GM12874 (cell line): ENCODE measurements at regions not wholly inside any gene's neighbourhood (a gene's known extent, or its start where the extent isn't known, plus 50 kb on each side); places are given as distances from the start of the nearest gene placed in this dataset.

ENCODE experiments used
- CTCF ChIP-seq: IDR thresholded peaks from 2 replicates; pipeline ENCODE4 v1.5.1; 2011; ENCODE audit warnings: low read depth, mild to moderate bottlenecking, control low read depth, low read length, moderate library complexity; ENCODE audit not compliant: insufficient read depth

DNA sequence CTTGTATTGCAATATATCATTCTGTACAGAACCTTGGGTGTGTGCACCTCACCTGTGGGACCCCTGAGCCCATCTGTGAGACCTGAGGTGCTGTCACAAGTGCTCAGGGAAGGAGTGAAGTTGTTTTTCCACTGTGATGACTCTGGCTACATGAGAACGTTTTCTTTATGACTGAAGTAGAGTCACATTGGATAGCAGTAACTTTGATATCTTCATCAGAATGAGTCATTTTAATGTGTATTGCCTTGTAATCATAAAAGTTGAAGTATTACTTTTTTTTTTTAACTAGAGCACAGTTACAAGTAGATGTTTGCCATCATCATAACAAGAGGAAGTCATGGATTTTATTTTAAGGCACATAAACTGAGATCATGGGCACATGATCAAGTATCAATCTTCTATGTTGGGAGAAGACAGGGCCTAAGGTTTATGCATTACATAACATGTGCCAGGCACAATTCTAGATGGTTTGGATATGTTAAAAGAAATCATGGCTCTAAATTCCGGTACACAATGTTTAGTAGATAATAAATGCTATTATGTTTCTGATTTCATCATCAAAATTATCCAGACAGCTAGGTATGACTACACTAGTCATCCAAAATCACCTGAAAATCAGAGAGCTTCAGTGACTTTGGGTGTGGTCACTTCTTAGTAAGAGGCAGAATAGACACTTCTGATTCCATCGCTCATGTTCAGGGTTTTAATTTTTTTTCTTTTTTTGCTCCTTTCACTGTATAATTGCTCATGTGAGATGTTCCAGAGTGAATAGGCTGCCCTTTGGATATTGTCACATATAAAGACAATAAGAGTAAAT lies 82.7 kb upstream of the KLF6 start:
- TF ChIP-seq CTCF: no peak

DNA sequence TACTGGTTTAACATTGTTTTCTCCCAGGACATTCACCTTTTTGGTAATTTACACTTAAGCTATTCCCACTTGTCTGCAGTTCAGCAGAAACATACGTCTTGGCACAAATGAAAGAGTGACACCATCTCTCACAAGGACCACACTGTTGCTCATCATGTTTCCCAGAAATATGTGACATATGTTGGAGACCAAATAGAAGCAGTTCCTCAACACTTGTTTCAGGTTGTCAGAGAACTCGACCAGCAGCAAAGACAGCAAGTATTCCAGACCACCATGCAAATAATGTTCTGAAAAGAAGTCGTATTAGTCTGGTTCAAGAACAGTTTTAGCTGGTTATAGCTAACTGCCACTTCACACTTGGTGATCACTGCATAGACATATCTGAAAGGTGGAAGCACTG lies 81.3 kb upstream of the KLF6 start:
- no peak for TF ChIP-seq CTCF

DNA sequence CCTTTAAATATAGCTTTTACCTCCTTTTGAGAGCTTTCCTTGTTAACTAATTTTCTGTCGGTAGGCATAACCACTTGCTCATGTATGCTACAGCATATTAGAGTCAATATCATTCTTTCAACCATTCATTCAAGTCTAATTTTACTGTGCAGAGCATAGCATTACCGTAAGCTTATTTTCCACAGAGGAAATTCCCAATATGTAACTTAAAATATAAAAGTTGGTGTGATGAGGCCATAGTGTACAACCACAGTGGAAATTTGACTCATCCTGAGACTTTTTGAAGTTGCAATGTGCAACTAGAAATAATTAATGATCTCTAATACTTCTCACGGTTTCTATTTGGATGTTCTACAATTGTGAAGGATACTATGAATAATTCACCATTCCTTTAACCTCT lies 80.6 kb upstream of the KLF6 start:
- TF ChIP-seq CTCF: no peak

DNA sequence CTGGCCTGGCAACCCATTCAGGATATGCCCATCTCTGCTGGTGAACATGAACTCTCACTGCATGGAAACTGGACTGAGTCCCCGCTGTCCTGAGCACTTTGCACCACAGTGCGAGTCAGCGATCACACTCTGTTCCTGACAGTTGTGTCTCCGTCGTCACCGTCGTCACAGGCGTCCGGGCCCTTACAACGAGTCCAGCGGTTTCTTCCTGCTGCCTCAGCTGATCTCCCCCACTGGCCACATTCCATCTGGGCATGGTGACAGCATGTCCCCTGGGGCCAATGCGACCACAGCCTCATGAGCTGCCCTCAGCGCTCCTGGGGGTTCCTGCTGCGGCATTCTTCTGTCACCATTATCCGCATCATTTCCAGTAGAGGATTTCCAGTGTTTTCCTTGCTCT lies 76.8 kb upstream of the KLF6 start:
- no peak for TF ChIP-seq CTCF

- no peak for TF ChIP-seq CTCF
Observed at GRCh38 chr10:3858051-3858845, 73.2 kb upstream of the KLF6 start.

- TF ChIP-seq CTCF: no peak
Observed at GRCh38 chr10:3857318-3857717, 72.3 kb upstream of the KLF6 start.

GRCh38 chr10:3856593-3856992 lies 71.6 kb upstream of the KLF6 start:
- TF ChIP-seq CTCF: no peak
